Hepatocyte (in vitro differentiated cells): ENCODE measurements at regions not wholly inside any gene's neighbourhood (a gene's known extent, or its start where the extent isn't known, plus 50 kb on each side); places are given as distances from the start of the nearest gene placed in this dataset.
"Not testable (repeated sequence)": the region's sequence is repeated elsewhere in the genome, so short reads cannot be mapped to it uniquely, and the experiment has no call there.

Source experiments
- DNase-seq: peaks from one replicate; pipeline ENCODE4 v3.0.0-alpha.2; 2016; ENCODE audit warnings: low spot score
- H2AFZ ChIP-seq: fragments of 200-600 bp; sonication (generic); 2 replicates; pipeline ENCODE4 v1.6.0; 2016; ENCODE audit warnings: antibody characterized with exemption, mild to moderate bottlenecking
- H3K27ac ChIP-seq: fragments of 200-600 bp; sonication (generic); 2 replicates; pipeline ENCODE4 v1.5.1; 2016; ENCODE audit warnings: mild to moderate bottlenecking
- H3K27me3 ChIP-seq: fragments of 200-600 bp; sonication (generic); 2 replicates; pipeline ENCODE4 v1.6.1; 2016
- H3K36me3 ChIP-seq: fragments of 200-600 bp; sonication (generic); replicated peaks from 2 replicates; pipeline ENCODE4 v1.5.1; 2016; ENCODE audit warnings: low read depth; ENCODE audit not compliant: insufficient read depth
- H3K4me1 ChIP-seq: fragments of 200-600 bp; sonication (generic); 2 replicates; pipeline ENCODE4 v1.5.1; 2016; ENCODE audit warnings: mild to moderate bottlenecking, moderate library complexity; ENCODE audit not compliant: insufficient read depth
- H3K4me2 ChIP-seq: fragments of 200-600 bp; sonication (generic); 2 replicates; pipeline ENCODE4 v1.6.0; 2016
- H3K4me3 ChIP-seq: fragments of 200-600 bp; sonication (generic); 2 replicates; pipeline ENCODE4 v1.5.1; 2016; ENCODE audit warnings: mild to moderate bottlenecking
- H3K79me2 ChIP-seq: fragments of 200-600 bp; sonication (generic); 2 replicates; pipeline ENCODE4 v1.6.0; 2017; ENCODE audit warnings: mild to moderate bottlenecking
- H3K9me2 ChIP-seq: fragments of 200-600 bp; sonication (generic); replicated peaks from 2 replicates; pipeline ENCODE4 v1.6.0; 2017; ENCODE audit warnings: mild to moderate bottlenecking; ENCODE audit not compliant: insufficient read depth
- H3K9me3 ChIP-seq: fragments of 200-600 bp; sonication (generic); 2 replicates; pipeline ENCODE4 v1.5.1; 2016; ENCODE audit warnings: low read depth, mild to moderate bottlenecking
- H4K20me1 ChIP-seq: fragments of 200-600 bp; sonication (generic); 2 replicates; pipeline ENCODE4 v1.6.0; 2016; ENCODE audit warnings: mild to moderate bottlenecking; ENCODE audit not compliant: insufficient read depth, poor library complexity, severe bottlenecking
- EZH2 ChIP-seq: fragments of 200-600 bp; sonication (generic); IDR thresholded peaks from 2 replicates; pipeline ENCODE4 v1.6.1; 2016; ENCODE audit warnings: antibody characterized with exemption, mild to moderate bottlenecking, borderline replicate concordance
- EZH2phosphoT487 ChIP-seq: fragments of 200-600 bp; sonication (generic); IDR thresholded peaks from one replicate; pipeline ENCODE4 v1.6.1; 2018; ENCODE audit warnings: antibody characterized with exemption, mild to moderate bottlenecking, low read depth, moderate library complexity; ENCODE audit not compliant: unreplicated experiment, severe bottlenecking
- WGBS: methylation state at CpG from one replicate; pipeline ENCODE4 v1.1.6; 2016; ENCODE audit warnings: low lambda C conversion rate; ENCODE audit errors: missing lambda C conversion rate; 5-methylcytosine and 5-hydroxymethylcytosine counted together
- TF ChIP-seq, protein P1 (sequence below): fragments of 200-600 bp; sonication (generic); IDR thresholded peaks from 2 replicates; pipeline ENCODE4 v1.5.1; 2016; ENCODE audit warnings: antibody characterized with exemption, mild to moderate bottlenecking; ENCODE audit not compliant: poor library complexity

DNA sequence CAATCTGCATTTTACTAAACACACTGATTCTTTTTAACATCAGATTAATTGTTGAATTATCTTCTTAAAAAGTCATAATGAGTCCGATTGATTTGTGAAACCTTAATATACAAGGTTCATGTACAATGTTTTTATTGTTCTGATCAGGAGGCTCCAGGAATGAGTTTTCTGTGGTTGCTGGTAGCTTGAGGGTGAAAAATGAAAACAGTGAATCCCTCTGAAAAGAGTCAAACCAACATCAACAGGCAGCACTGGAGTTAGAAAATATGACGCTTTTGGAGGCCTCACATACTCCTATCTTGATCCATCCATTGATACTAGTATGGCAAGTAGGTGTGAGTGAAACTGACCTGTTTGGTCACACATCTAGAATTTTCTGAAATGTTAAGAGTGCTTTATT is 216.3 kb upstream of the ETAA1 start:
- Histone ChIP-seq H3K79me2 (no peaks in the 10 kb centered on the region), H2AFZ (no peak overlapping the region), H3K4me2 (no peak overlapping the region), H3K4me3 (no peak overlapping the region), H3K27ac (no peak overlapping the region), H3K9me3 (no peaks in the 10 kb centered on the region), H3K9me2 (no peaks in the 10 kb centered on the region), H3K36me3 (no peaks in the 10 kb centered on the region), H4K20me1 (no peaks in the 10 kb centered on the region), H3K4me1 (no peaks in the 10 kb centered on the region), H3K27me3 (no peaks in the 10 kb centered on the region)
- TF ChIP-seq, protein P1, sequence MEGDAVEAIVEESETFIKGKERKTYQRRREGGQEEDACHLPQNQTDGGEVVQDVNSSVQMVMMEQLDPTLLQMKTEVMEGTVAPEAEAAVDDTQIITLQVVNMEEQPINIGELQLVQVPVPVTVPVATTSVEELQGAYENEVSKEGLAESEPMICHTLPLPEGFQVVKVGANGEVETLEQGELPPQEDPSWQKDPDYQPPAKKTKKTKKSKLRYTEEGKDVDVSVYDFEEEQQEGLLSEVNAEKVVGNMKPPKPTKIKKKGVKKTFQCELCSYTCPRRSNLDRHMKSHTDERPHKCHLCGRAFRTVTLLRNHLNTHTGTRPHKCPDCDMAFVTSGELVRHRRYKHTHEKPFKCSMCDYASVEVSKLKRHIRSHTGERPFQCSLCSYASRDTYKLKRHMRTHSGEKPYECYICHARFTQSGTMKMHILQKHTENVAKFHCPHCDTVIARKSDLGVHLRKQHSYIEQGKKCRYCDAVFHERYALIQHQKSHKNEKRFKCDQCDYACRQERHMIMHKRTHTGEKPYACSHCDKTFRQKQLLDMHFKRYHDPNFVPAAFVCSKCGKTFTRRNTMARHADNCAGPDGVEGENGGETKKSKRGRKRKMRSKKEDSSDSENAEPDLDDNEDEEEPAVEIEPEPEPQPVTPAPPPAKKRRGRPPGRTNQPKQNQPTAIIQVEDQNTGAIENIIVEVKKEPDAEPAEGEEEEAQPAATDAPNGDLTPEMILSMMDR = no peak
- no peak for TF ChIP-seq EZH2
- TF ChIP-seq EZH2phosphoT487 = no peak
- no peak for DNase-seq
- 48% methylated on average over 2 of the region's 2 CpGs for WGBS

DNA sequence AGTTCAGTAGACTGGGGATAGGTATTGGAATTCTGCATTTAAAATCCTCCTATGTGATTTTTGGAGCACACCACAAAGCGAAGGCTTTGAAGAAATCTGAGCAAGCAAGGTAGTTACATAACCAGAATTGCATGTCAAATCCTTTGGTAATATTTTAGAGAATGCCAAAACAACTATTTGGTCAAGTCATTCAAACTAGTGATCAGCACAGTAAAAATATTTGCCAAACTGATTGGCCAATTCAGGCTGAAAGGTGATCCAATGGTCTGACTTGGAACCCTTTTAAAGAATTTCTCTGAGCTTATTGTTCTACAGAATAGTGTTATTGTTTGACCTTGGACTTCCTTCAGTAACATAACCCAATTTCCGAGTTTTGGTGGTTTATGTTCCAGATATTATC is 214.2 kb upstream of the ETAA1 start:
- Histone ChIP-seq H4K20me1 (no peaks in the 10 kb centered on the region), H3K36me3 (no peaks in the 10 kb centered on the region), H3K9me3 (no peaks in the 10 kb centered on the region), H3K4me3 (no peak overlapping the region), H3K9me2 (no peaks in the 10 kb centered on the region), H3K79me2 (no peaks in the 10 kb centered on the region), H3K4me2 (no peak overlapping the region), H3K27ac (no peak overlapping the region), H2AFZ (no peak overlapping the region), H3K4me1 (no peaks in the 10 kb centered on the region), H3K27me3 (no peaks in the 10 kb centered on the region)
- no peak for DNase-seq
- WGBS = 89% methylated on average over 2 of the region's 2 CpGs
- TF ChIP-seq, protein P1 = no peak
- no peak for TF ChIP-seq EZH2phosphoT487
- no peak for TF ChIP-seq EZH2

- TF ChIP-seq EZH2 = no peak
- no peak for TF ChIP-seq EZH2phosphoT487
- TF ChIP-seq, protein P1 = no peak
- Histone ChIP-seq H3K9me3 (no peaks in the 10 kb centered on the region), H3K4me3 (no peak overlapping the region), H3K9me2 (no peaks in the 10 kb centered on the region), H3K36me3 (no peaks in the 10 kb centered on the region), H3K27me3 (no peaks in the 10 kb centered on the region), H4K20me1 (no peaks in the 10 kb centered on the region), H2AFZ (no peak overlapping the region), H3K79me2 (no peaks in the 10 kb centered on the region), H3K4me1 (no peaks in the 10 kb centered on the region), H3K27ac (no peak overlapping the region), H3K4me2 (no peak overlapping the region)
- DNase-seq = no peak
- whole genome bisulfite sequencing = 54% methylated on average over 3 of the region's 3 CpGs
These were observed 210.8 kb upstream of the ETAA1 start for GRCh38 chr2:67186326-67186725.

- H3K79me2 ChIP-seq = no peaks in the 10 kb centered on the region
- TF ChIP-seq EZH2 (no peak), EZH2phosphoT487 (no peak)
- TF ChIP-seq, protein P1 = no peak
- H3K27ac ChIP-seq = no peak overlapping the region
- no peak for DNase-seq
- no peaks in the 10 kb centered on the region for H3K9me2 ChIP-seq
- no peak overlapping the region for H3K4me3 ChIP-seq
- no peaks in the 10 kb centered on the region for H3K4me1 ChIP-seq
- H3K27me3 ChIP-seq = no peaks in the 10 kb centered on the region
- 82% methylated on average over 4 of the region's 4 CpGs for WGBS
- H2AFZ ChIP-seq = no peak overlapping the region
- no peaks in the 10 kb centered on the region for H4K20me1 ChIP-seq
- no peaks in the 10 kb centered on the region for H3K9me3 ChIP-seq
- no peaks in the 10 kb centered on the region for H3K36me3 ChIP-seq
- H3K4me2 ChIP-seq = no peak overlapping the region
These were observed 210.3 kb upstream of the ETAA1 start for GRCh38 chr2:67186871-67187270.

- WGBS = 73% methylated on average over 8 of the region's 8 CpGs
- not testable (repeated sequence) for H4K20me1 ChIP-seq, H2AFZ ChIP-seq, H3K4me3 ChIP-seq, H3K4me2 ChIP-seq, H3K9me3 ChIP-seq, H3K27me3 ChIP-seq, DNase-seq, H3K27ac ChIP-seq, H3K79me2 ChIP-seq, H3K4me1 ChIP-seq, H3K36me3 ChIP-seq, H3K9me2 ChIP-seq
These were observed 201.8 kb upstream of the ETAA1 start for GRCh38 chr2:67195327-67195726.
